GM18519 (cell line): ENCODE measurements at regions not wholly inside any gene's neighbourhood (a gene's known extent, or its start where the extent isn't known, plus 50 kb on each side); places are given as distances from the start of the nearest gene placed in this dataset.
"Not testable (repeated sequence)": the region's sequence is repeated elsewhere in the genome, so short reads cannot be mapped to it uniquely, and the experiment has no call there.

Experiments
- ATAC-seq: cut with Tn5 transposase; IDR thresholded peaks from one replicate; pipeline ENCODE4 v1.9.1; 2021; ENCODE audit warnings: mild to moderate bottlenecking, moderate library complexity; ENCODE audit not compliant: unreplicated experiment, low FRiP score

- ATAC-seq, result no peak
These were observed 149.5 kb upstream of the PELI2 start for GRCh38 chr14:55968741-55969140.

- no peak for ATAC-seq
These were observed 144.9 kb upstream of the PELI2 start for GRCh38 chr14:55973285-55973800.

- no peak for ATAC-seq
These were observed 144.1 kb upstream of the PELI2 start for GRCh38 chr14:55973911-55974630.

GRCh38 chr14:55975281-55975910 lies 142.8 kb upstream of the PELI2 start:
- no peak for ATAC-seq

GRCh38 chr14:55976219-55976618 lies 142.0 kb upstream of the PELI2 start:
- ATAC-seq, result no peak

- no peak for ATAC-seq
These were observed 141.6 kb upstream of the PELI2 start for GRCh38 chr14:55976655-55977054.

GRCh38 chr14:55977392-55978150 lies 140.6 kb upstream of the PELI2 start:
- no peak for ATAC-seq

- ATAC-seq, result no peak
These were observed 139.1 kb upstream of the PELI2 start for GRCh38 chr14:55979096-55979495.

- no peak for ATAC-seq
These were observed 138.4 kb upstream of the PELI2 start for GRCh38 chr14:55979781-55980180.

GRCh38 chr14:55980970-55981369 lies 137.2 kb upstream of the PELI2 start:
- no peak for ATAC-seq

- ATAC-seq, result no peak
These were observed 132.1 kb upstream of the PELI2 start for GRCh38 chr14:55986069-55986468.

- no peak for ATAC-seq
These were observed 117.4 kb upstream of the PELI2 start for GRCh38 chr14:56000846-56001245.

- no peak for ATAC-seq
These were observed 115.9 kb upstream of the PELI2 start for GRCh38 chr14:56002342-56002741.

- no peak for ATAC-seq
These were observed 115.2 kb upstream of the PELI2 start for GRCh38 chr14:56002876-56003625.

- ATAC-seq, result no peak
These were observed 113.9 kb upstream of the PELI2 start for GRCh38 chr14:56004323-56004722.

GRCh38 chr14:56004786-56005185 lies 113.4 kb upstream of the PELI2 start:
- ATAC-seq, result peak; percentile 86

- no peak for ATAC-seq
These were observed 112.8 kb upstream of the PELI2 start for GRCh38 chr14:56005191-56006053.

GRCh38 chr14:56007491-56007890 lies 110.7 kb upstream of the PELI2 start:
- ATAC-seq, result not testable (repeated sequence)

- ATAC-seq, result no peak
These were observed 110.1 kb upstream of the PELI2 start for GRCh38 chr14:56008150-56008549.

- not testable (repeated sequence) for ATAC-seq
These were observed 109.5 kb upstream of the PELI2 start for GRCh38 chr14:56008661-56009060.
